NCI-H1417 (cell line): ENCODE measurements at regions not wholly inside any gene's neighbourhood (a gene's known extent, or its start where the extent isn't known, plus 50 kb on each side); places are given as distances from the start of the nearest gene placed in this dataset.
A peak's percentile ranks its signal among the peaks of the same experiment; 100 is the strongest.

Experiments
- DNase-seq, 3 experiments: peaks; one replicate each; lab custom pipeline; 2025; lab: John Stamatoyannopoulos, UW

DNA sequence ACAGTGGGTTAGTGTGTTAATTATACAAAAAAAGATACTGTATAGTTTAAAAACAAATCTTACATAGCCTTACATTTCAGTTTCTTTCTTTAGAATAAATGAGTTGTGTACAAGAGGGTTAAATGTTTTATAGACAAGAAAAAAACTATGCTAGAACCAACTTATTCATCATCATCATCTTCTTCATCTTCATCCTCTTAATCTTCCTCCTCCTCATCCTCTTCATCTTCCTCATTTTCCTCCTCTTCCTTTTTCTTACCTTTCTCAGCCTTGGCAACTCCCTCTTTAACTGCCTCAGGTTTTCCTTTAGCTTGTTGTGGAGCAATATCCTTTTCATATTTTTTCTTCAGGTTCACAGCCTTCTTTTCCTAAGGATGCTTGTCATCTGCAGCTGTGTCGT lies 53.7 kb downstream of the RPS12 start:
- DNase-seq = no peak

DNA sequence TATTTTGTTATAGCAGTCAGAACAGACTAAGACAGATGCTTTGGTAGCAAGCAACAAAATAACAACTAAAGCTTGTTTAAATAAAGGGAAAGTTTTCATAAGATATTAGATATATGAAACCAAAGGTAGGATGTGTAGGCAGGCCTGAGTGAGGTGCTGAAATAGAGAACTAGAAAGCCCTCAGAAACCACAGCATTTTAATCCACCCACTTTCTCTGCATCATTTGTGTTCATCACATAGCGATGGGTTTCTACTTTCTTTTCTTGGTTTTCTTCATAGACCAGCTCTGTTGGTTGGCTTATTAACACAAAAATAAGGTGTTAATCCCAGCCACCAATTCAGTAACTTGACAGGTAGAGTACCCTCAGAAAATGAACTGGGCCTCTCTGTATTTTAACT lies 58.6 kb downstream of the RPS12 start:
- DNase-seq = no peak

DNA sequence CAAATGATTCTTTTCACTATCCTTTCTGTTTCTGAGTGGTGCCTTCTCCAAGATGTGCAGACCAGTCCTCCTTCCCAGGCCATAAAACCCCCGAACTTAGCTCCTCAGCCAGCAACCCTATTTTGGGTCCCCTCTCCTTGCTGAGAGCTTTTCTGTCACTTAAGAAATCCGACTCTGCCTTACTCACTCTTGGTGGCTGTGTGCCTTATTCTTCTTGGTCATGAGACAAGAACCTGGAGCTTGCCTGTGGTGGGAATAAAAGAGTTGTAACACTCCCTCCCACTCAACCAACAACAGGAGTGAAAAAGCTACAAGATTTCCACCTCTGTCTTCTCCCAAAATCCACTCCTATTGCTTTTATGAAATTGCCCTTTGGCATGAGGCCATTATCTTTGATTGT lies 62.6 kb downstream of the RPS12 start:
- no peak for DNase-seq

DNA sequence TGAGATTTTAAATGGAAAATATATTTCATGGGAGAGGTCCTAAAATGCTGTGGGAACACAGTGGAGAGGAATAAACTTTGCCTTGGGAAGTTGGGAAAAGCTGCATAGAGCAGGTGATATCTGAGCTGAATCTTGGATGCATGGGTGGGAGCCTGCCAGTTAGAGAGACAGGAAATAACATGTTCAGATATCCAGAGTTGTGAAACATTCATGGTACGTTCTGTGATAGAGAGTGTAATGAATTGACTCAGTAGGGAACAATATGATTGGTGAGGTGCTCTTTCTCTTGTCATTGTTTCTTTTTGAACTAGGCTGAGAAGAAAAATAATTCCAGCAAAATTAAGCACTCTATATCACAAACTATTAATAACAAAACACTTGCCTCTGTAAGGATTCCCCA lies 72.8 kb downstream of the RPS12 start:
- no peak for DNase-seq

DNA sequence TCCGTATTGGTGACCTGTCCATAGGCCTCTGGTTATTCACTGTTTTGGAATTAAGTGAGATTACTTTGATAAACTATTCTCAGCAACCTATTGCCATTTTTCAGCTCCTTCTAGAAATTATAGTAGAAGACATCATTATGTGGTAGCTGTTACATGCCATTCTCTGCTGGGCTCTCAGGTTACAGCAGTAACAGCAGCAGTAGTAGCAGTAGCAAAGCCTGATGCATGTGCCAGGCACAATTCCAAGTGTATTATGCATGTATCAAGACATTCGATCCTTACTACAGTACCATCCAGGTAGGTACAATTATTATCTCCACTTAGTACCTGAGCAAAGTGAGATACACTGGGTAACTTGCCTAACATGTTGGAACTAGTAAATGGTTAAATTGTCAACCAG lies 74.3 kb downstream of the RPS12 start:
- DNase-seq = no peak

DNA sequence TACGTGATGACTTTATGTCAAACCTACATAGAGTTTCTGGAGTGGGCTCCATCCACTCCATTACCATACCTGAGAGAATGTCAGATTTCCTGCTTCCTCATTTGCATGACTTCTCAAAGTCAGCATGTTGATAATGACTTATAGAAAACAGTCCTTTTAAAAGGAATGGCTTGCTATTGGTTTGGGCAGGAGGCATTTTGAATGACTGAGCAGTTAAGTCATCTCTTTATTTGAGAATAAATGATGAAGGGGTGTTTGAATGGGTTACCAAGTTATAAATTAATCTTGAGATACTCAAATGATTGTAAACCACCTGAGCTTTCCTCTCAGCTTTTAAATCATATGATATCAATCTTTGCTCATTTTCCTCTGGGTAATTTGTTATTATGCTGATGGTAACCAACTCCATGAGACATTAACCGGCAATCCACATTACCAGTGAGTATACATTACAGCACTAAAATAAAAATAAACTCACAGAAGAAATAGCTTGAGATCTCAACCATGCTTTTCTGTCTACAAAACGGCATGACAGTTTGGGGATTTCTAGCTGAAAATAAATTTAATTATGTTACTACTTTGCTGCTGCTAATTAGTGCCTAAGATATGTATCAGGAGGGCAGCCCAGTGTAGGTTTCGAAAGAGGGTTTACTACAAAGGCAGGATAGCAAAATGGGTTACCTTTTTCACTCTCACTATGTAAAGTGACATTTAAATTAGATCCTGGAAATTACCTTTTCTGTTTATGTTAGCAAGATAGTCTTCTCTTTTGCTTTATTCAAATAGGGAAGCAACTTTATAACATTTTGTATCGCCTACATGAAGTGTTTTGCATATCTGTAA lies 78.8 kb downstream of the RPS12 start:
- no peak for DNase-seq

DNA sequence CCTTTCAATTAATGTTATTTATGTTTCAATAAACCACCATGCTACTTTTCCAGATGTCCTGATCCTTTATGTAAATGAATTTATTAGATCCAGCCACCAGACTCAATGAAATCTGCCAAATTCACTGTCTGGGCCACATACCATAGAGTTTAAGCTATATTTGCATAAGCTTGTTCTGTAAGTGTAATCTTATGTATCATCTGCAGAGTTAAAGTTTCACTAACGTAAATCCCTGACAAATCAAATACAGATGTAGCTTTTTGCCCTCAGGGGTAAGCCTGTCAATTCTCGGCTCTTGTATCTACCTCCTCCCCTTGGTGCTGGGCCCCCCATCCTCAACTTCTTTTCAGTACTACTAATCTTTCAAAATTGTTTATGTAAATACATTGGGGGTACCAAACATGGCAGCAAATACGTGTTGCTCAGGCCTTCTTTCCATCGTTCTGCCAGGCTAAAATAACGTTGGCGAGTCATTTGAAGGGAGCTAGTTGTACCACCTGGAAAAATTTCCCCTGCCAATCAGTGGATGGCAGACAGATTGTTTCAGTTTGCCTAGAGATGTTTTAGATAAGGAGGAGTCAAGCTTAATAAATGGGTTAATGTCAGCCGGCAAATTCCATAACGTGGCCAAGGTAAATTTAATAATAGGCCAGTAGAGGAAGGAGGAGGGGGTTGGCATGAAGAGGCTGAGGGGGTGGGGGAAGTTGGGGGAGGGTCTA lies 79.6 kb downstream of the RPS12 start:
- DNase-seq = no peak

DNA sequence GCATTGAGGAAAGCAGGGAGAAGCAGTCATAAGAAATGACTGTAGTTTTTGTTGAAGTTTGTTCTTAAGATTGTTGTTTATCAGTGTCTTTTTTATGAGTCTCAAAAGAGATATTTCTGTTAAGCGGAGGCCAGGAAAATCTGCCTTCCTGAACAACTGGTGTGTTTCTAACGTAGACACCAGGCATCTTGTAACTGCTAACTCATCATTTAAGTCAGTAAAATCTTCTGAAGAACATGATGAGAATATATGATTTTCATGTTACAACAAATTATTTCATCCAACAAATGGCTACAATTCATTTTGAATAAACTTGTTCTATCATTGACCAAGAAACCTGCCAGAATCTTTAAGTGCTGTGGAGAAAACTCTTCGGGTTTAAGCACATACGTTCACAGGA lies 84.0 kb downstream of the RPS12 start:
- no peak for DNase-seq

DNA sequence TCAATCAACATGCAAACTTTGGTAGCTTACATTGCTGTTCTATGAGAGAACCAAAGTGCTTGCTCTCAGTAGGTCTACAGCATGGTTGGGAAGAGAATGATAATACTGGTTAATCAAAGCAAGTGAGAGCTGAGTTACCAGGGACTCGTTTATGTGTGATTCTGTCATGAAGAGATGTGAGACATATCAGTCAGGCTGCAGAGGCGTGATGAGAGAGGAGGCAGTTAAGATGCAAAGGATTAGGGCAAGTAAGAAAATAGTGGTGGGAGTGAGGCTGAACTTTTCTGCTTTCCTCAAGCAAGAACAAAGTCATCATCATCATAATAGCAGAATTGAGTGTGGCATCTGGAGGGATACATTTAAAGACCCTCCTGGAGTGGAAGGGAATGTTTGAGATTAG lies 86.5 kb downstream of the RPS12 start:
- DNase-seq = no peak

DNA sequence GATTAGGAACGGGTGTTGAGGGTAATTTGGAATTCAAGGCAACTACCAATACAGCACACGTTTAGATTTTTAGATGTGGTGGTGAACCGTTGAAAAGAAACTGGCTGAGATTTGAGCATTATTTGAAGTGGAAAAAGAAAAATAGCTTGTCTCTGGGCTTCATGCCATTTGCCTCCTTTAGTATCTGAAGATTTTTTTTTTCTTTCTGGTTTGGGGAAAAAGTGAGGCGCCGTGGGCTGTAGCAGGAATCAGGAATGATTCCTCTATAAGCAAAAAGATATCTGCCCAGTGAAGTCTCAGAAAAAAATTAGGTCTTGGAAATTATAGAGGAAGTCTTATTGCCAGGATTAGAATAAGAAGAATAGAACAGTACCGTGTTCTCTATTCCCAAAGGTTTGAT lies 88.5 kb downstream of the RPS12 start:
- no peak for DNase-seq

DNA sequence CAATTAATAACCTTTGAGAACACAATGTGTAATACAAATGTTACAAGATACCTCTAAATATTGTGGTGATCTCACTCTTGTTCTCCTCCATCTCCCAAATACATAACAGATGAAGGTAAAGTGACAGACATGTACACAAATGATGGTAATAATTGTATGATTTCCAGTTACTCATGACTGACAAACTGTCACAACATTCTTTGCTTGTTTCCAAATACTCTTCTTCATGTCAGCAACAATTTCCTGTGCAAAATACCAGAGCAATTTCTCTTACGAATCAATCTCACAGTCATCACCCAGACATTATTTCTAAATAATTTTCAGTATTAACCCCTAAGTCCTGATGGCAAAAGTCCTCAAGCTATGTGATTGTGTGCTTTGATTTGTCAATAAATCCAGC lies 92.9 kb downstream of the RPS12 start:
- DNase-seq = no peak

DNA sequence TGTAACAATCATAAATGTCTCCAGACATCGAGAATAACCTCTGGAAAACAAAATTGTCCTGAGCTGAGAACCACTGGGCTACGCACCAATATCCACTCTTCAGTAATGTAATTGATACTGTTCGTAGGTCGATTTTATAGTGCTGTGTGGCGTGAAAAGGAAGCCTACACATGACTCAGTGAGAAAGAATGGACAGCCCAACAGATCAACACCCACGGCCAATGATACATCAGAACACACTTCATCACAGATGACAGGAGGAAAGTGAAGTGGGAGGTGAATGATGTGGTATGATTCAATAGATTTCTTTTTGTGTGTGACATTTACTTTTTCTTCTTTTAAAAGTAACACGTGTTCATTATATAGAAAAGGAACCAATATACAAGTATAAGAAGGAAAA lies 93.5 kb downstream of the RPS12 start:
- no peak for DNase-seq

DNA sequence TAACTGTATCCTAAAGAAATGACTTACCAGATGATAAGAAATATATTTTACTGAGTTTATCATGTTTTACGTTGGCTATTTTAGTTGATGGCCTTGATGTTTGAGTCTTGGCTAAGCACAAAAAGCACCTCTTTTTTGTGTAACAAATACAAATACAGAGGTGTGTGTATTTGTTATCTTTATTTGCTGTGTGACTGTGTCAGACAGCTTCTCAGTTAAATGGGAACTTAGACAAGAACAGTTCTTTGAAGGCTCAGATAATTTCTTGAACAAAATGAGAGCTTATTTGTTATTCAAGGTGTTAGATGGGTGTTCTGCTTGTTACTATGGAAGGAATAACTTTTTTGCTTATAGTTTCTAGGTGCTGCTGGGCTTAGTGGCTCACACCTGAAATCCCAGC lies 95.4 kb downstream of the RPS12 start:
- DNase-seq = no peak

DNA sequence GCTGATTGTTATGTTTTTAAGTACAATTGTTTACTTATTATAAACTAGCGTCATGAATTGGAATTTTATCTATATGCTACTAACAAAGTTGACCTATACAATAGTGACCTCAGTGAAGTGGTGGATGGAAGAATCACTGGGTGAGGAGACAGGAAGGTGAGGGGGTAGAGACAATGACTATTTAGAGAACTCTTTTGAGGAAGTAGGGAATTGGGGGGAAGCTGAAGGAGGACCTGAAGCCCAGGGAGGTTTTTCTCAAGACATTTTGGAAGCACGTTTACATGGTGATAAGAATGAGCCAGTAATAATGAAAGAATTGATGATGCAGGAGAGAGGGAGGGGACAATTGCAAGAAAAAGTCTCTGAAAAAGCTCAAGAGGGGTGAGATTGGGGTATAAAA lies 96.4 kb downstream of the RPS12 start:
- DNase-seq = no peak

DNA sequence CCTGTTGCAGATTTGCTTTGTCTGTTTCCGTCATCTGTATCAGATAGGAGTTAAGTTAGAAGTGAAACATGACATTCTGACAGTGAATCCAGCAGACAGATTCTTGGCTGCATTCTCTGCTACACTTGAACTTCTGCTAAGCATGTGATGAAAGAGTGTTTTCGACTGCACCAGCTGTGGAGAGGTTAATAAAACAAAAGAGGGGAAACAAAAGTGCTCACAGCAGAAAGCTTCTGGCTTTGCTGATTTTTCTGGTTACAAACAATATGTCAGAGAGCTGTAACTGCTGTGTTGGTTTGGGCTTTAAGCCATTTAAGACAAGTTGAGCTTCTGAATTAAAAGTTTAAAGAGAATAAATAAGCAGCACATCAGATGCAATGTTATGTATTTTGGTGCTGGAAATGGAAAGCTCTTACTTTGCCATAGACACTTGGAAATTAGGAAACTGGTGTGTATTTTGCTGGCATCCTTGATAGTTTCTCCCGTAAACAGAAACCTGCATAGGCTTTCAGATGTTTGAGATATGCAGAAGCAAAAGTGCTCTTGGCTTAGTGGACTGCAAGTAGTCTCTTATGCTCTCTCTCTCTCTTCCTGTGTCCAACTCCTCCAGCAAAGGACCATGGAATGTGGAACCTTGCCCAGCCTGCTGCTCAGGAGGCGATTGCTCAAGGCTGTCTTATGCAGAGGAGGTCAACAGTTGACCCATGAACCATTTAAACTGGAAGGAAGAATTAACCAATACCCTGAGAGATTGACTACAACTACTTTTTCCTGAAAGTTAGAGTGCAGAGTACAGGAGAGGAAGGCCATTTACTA lies 104.9 kb downstream of the RPS12 start:
- DNase-seq = peak in 1 of 3 experiments; percentile 30

DNA sequence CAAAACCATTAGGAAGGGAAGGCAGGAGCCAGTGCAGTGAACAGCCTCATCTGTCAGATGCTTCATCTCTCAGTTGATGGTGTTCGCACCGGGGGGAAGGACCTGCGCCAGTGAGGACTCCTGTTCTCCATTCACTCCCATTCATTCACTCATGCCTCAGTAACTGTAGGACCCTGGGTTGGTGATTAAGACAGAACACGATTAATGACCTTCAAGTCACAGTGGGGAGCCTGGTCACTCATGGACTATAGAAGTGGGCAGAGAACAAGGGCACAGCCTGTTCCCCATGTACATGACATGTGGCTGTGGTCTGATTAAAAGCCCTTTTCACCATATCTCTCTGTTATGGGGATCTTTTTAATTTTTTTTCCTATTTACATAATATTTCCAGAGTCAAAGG lies 113.3 kb downstream of the RPS12 start:
- peak in 2 of 3 experiments; percentile 3 to 8 for DNase-seq

DNA sequence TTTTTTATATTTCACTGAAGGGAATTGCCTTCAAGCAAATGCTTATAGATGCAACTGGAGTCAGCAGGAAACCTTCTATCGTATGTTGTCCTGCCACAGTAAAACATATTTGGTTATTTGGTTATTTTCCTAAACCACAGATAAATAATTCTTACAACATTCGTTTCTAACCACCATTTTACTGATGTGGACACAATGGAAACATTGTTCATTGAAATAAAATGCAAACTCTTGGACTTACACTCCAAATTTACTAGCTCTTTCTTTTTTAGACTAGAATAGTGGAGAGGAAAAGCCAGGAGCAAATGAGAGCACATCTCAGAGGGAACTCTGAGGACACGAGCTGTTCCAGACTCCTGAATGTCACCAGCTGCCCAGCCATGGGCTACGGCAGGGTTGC lies 114.8 kb downstream of the RPS12 start:
- no peak for DNase-seq

DNA sequence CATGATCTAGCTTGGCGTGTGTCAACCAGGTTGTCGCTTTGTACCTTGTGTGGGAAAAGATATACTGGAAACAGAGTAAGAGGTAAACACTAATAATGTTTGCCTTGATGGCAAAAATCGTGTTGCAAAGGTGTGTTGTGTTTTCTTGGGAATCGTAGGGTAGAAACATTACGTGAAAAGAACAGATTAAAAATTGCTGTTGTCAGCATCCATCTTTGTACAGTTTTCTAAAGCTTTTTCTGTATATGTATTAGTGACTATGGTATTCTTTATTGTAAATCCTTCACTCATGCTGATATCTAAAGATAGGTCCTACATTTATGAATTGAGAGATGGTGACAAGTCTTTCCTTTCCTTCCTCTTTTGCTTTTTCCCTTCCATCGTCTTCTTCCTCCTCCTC lies 116.9 kb downstream of the RPS12 start:
- no peak for DNase-seq

DNA sequence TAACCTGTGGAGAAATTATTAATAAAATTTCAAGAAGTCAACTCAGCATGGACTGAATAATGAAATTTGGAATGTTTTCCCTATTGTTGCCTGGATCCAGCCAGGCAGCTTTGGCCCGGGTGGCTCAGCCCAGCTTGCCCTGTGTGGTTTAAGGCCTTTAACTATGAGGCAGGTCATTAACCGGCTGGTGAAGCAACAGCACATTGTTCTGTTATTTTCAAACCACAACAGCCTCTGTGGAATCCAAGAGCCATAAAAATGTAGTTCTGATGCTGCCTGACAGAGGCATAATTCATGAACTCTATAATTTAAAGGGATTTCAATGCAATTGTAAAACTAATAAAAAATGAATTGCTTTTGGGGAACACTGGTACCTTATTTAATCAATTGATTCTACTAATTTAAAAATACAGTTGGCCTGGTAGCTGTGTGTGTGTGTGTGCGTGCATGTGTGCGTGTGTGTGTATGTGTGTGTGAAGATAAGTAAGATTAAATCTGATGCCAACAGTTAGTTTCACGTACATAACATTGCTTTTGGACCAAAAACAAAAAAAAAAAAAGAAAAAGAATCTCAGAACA lies 117.7 kb downstream of the RPS12 start:
- DNase-seq = no peak

DNA sequence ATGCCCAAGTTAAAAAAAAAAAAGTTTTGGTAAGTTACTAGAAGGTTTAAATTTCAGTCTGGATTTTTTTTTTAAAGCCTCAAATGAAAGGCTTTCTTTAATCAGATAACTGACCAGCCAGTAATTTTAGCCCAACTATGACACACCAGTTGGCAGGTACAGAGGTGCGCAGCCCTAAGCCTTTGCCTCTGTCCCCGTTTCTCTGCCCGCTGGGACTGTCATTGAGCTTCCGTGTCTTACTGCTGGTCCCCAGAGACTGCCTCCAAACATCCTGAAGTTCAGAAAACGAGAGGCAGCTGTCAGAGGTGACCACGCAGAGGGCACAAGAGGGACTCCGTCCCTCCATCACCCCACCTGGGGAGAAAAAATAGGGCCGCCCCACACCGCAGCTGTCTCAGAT lies 118.2 kb downstream of the RPS12 start:
- DNase-seq = no peak

DNA sequence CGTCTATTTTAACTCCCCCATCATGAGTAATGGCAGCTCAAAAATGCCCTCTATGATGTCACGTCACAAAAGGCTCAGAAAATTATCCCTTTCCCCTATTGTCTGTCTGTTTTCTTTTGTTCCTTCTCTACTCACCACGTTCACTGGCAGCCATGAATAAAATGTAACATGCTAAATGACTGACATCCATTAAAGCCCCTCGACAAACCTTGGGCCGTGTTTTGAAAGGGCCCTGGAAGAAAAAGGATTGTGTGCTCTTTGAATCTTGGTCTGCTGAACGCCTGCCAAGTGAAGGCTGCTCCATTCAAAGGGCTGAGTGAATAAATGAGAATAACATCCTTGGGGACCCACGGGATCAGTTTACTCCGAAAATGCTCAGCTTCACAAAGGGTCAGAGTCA lies 118.7 kb downstream of the RPS12 start:
- peak in 2 of 3 experiments; percentile 18 to 28 for DNase-seq

DNA sequence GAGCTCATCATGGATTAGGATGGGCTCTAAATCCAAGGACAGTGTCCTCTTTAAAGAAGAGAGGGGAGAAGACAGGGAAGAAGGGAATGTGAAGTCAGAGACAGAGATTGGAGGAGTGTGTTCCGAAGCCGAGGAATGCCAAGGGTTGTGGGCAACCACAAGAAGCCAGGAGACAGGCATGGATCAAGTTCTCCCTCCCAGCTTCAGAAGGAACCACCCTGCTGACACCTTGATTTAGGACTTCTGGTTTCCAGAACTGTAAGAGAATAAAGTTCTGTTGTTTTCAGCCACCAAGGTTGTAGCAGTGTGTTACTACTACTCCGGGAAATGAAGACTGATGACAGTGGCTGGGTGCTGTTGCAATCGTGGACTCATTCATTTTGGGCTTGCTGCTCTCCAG lies 120.1 kb downstream of the RPS12 start:
- no peak for DNase-seq
